Chondrocyte (in vitro differentiated cells): ENCODE measurements at regions not wholly inside any gene's neighbourhood (a gene's known extent, or its start where the extent isn't known, plus 50 kb on each side); places are given as distances from the start of the nearest gene placed in this dataset.

Source experiments
- DNase-seq: peaks from one replicate; pipeline ENCODE4 v3.0.0; 2021; ENCODE audit warnings: mixed read lengths, low spot score
- H3K27ac Mint-ChIP-seq: one replicate; pipeline ENCODE4 v1.8.0; 2021; ENCODE audit warnings: mild to moderate bottlenecking, moderate library complexity, mixed read lengths; ENCODE audit not compliant: unreplicated experiment
- H3K27me3 Mint-ChIP-seq: 2 replicates; pipeline ENCODE4 v1.8.0; 2021; ENCODE audit warnings: low read depth, mixed read lengths
- H3K36me3 Mint-ChIP-seq: 2 replicates; pipeline ENCODE4 v1.8.0; 2021; ENCODE audit warnings: low read depth, mixed read lengths
- H3K4me1 Mint-ChIP-seq: 2 replicates; pipeline ENCODE4 v1.8.0; 2021; ENCODE audit warnings: low read depth, mild to moderate bottlenecking, mixed read lengths
- H3K4me3 Mint-ChIP-seq: one replicate; pipeline ENCODE4 v1.8.0; 2021; ENCODE audit warnings: mild to moderate bottlenecking, moderate library complexity, mixed read lengths; ENCODE audit not compliant: unreplicated experiment
- H3K9me3 Mint-ChIP-seq: 2 replicates; pipeline ENCODE4 v1.8.0; 2021; ENCODE audit warnings: low read depth, mixed read lengths
- CTCF ChIP-seq: fragments of 200-600 bp; sonication (generic); IDR thresholded peaks from 2 replicates; pipeline ENCODE4 v1.5.0; 2021; ENCODE audit warnings: antibody characterized with exemption, mild to moderate bottlenecking, moderate library complexity

DNA sequence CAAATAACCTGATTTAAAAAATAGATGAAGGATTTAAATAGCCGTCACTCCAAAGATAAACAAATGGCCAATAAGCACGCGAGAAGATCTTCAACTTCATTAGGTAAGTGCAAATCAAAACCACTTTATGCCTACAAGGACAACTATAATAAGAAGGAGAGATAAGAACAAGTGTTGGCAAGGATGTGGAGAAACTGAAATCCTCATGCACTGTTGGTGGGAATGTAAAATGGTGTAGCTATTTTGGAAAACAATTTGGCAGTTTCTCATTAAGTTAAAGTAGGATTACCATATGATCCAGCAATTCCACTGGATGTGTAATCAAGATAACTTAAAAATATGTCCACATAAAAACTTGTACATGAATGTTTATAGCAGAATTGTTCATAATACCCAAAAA is 64.1 kb downstream of the CXCL12 start:
- DNase-seq, result no peak
- H3K4me1 Mint-ChIP-seq, result no peaks in the 10 kb centered on the region
- H3K36me3 Mint-ChIP-seq, result no peaks in the 10 kb centered on the region
- H3K4me3 Mint-ChIP-seq, result no peak overlapping the region
- H3K27me3 Mint-ChIP-seq, result peaks cover 7% of the 10 kb centered on the region
- no peak overlapping the region for H3K27ac Mint-ChIP-seq
- TF ChIP-seq CTCF, result no peak
- H3K9me3 Mint-ChIP-seq, result no peaks in the 10 kb centered on the region

GRCh38 chr10:44317856-44318255 is 67.0 kb downstream of the CXCL12 start:
- no peaks in the 10 kb centered on the region for H3K9me3 Mint-ChIP-seq
- no peak overlapping the region for H3K4me3 Mint-ChIP-seq
- no peak for TF ChIP-seq CTCF
- no peaks in the 10 kb centered on the region for H3K36me3 Mint-ChIP-seq
- H3K27ac Mint-ChIP-seq, result no peak overlapping the region
- peaks cover 9% of the 10 kb centered on the region for H3K4me1 Mint-ChIP-seq
- H3K27me3 Mint-ChIP-seq, result peaks cover 4% of the 10 kb centered on the region
- no peak for DNase-seq

DNA sequence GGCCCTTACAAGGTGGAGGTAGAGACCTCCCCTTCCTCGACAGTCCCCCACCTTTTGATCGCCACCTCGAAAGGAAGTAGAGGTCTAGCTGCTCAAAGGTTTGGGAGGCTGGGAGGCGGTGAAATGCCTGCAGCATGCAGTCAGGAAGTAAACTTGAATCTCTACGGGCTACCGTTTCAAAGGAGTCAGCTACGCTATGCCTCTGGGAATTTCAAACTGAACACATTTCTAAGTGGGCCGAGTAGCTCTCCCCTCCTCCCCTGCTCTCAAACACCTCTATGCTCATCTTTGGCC is 68.0 kb downstream of the CXCL12 start:
- no peak overlapping the region for H3K27ac Mint-ChIP-seq
- DNase-seq, result no peak
- H3K9me3 Mint-ChIP-seq, result no peaks in the 10 kb centered on the region
- peaks cover 13% of the 10 kb centered on the region for H3K4me1 Mint-ChIP-seq
- no peak for TF ChIP-seq CTCF
- no peak overlapping the region for H3K4me3 Mint-ChIP-seq
- H3K36me3 Mint-ChIP-seq, result no peaks in the 10 kb centered on the region
- H3K27me3 Mint-ChIP-seq, result peaks cover 2% of the 10 kb centered on the region

GRCh38 chr10:44316187-44316921 is 68.5 kb downstream of the CXCL12 start:
- no peak overlapping the region for H3K27ac Mint-ChIP-seq
- no peak overlapping the region for H3K4me3 Mint-ChIP-seq
- no peak for TF ChIP-seq CTCF
- no peak for DNase-seq
- peaks cover 3% of the 10 kb centered on the region for H3K27me3 Mint-ChIP-seq
- H3K36me3 Mint-ChIP-seq, result no peaks in the 10 kb centered on the region
- peaks cover 15% of the 10 kb centered on the region for H3K4me1 Mint-ChIP-seq
- no peaks in the 10 kb centered on the region for H3K9me3 Mint-ChIP-seq

DNA sequence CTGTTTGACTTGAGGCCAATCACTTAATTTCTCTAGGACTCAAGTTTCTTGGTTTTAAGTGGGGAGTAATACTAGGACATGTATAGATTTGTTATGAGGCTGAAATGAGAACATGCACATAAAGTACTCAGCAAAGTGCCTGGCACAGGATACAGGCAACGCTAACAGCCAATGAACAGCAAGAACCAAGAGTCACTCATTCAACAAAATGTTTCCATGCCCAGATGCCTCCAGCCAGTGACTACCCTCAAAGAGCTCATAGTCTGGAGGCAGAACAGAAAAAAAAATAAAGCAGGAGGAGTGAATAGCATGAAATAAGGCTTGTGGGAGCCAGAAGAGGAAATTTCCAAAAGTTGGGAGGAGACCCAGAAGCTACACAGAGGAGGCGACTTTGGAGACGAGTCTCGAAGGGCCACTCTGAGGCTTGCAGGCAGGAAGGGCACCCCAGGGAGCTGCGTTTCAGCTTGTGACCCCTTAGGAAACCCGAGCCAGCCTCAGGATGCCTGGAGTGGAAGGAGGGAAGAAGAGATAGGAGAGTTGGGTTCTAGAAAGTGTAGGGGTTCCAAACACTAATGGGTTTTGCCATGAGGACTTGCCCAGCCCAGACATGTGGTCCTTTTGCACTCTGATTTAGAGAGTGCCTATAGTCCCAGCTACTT is 70.0 kb downstream of the CXCL12 start:
- H3K27ac Mint-ChIP-seq, result no peak overlapping the region
- H3K27me3 Mint-ChIP-seq, result peaks cover 3% of the 10 kb centered on the region
- H3K4me3 Mint-ChIP-seq, result no peak overlapping the region

More for the DNA sequence above, 70.0 kb downstream of the CXCL12 start:
- no peak for TF ChIP-seq CTCF
- H3K36me3 Mint-ChIP-seq, result no peaks in the 10 kb centered on the region
- no peaks in the 10 kb centered on the region for H3K9me3 Mint-ChIP-seq
- no peak for DNase-seq
- peaks cover 19% of the 10 kb centered on the region for H3K4me1 Mint-ChIP-seq
